ENCODE measurements at regions not wholly inside any gene's neighbourhood (a gene's known extent, or its start where the extent isn't known, plus 50 kb on each side); places are given as distances from the start of the nearest gene placed in this dataset.

- Histone ChIP-seq H2AFZ (no peak overlapping the region), H4K20me1 (ENCODE audit: insufficient read depth, poor library complexity, severe bottlenecking) (no peaks in the 10 kb centered on the region), H3K36me3 (replicated peaks; ENCODE audit: insufficient read depth, low read depth) (no peaks in the 10 kb centered on the region), H3K79me2 (no peaks in the 10 kb centered on the region), H3K27ac (no peak overlapping the region), H3K4me1 (ENCODE audit: insufficient read depth) (no peaks in the 10 kb centered on the region), H3K4me3 (no peak overlapping the region), H3K9me2 (replicated peaks; ENCODE audit: insufficient read depth) (no peaks in the 10 kb centered on the region), H3K4me2 (no peak overlapping the region), H3K9me3 (ENCODE audit: low read depth) (no peaks in the 10 kb centered on the region), H3K27me3 (no peaks in the 10 kb centered on the region)
- no peak for DNase-seq (ENCODE audit: low spot score)
- WGBS (ENCODE audit: low lambda C conversion rate, missing lambda C conversion rate), result 76% methylated on average over 1 of the region's 1 CpG
- no peak for TF ChIP-seq EZH2 (IDR thresholded peaks at IDR 0.05; ENCODE audit: borderline replicate concordance)
- no peak for TF ChIP-seq EZH2phosphoT487 (IDR thresholded peaks at IDR 0.05; ENCODE audit: low read depth, severe bottlenecking, unreplicated experiment)
- TF ChIP-seq, protein P1, sequence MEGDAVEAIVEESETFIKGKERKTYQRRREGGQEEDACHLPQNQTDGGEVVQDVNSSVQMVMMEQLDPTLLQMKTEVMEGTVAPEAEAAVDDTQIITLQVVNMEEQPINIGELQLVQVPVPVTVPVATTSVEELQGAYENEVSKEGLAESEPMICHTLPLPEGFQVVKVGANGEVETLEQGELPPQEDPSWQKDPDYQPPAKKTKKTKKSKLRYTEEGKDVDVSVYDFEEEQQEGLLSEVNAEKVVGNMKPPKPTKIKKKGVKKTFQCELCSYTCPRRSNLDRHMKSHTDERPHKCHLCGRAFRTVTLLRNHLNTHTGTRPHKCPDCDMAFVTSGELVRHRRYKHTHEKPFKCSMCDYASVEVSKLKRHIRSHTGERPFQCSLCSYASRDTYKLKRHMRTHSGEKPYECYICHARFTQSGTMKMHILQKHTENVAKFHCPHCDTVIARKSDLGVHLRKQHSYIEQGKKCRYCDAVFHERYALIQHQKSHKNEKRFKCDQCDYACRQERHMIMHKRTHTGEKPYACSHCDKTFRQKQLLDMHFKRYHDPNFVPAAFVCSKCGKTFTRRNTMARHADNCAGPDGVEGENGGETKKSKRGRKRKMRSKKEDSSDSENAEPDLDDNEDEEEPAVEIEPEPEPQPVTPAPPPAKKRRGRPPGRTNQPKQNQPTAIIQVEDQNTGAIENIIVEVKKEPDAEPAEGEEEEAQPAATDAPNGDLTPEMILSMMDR (IDR thresholded peaks at IDR 0.05; ENCODE audit: poor library complexity), result no peak
Measured at GRCh38 chr4:59535541-59535940, 1664.6 kb upstream of the ADGRL3 start.

GRCh38 chr4:59536428-59536827 lies 1663.7 kb upstream of the ADGRL3 start:
- Histone ChIP-seq H3K79me2 (no peaks in the 10 kb centered on the region), H3K4me3 (no peak overlapping the region), H3K4me2 (no peak overlapping the region), H3K27ac (no peak overlapping the region), H3K9me3 (ENCODE audit: low read depth) (no peaks in the 10 kb centered on the region), H3K27me3 (no peaks in the 10 kb centered on the region), H2AFZ (no peak overlapping the region), H3K9me2 (replicated peaks; ENCODE audit: insufficient read depth) (no peaks in the 10 kb centered on the region), H4K20me1 (ENCODE audit: insufficient read depth, poor library complexity, severe bottlenecking) (no peaks in the 10 kb centered on the region), H3K36me3 (replicated peaks; ENCODE audit: insufficient read depth, low read depth) (no peaks in the 10 kb centered on the region), H3K4me1 (ENCODE audit: insufficient read depth) (no peaks in the 10 kb centered on the region)
- DNase-seq (ENCODE audit: low spot score), result no peak
- TF ChIP-seq EZH2phosphoT487 (IDR thresholded peaks at IDR 0.05; ENCODE audit: low read depth, severe bottlenecking, unreplicated experiment) (no peak), EZH2 (IDR thresholded peaks at IDR 0.05; ENCODE audit: borderline replicate concordance) (no peak)
- TF ChIP-seq, protein P1 (IDR thresholded peaks at IDR 0.05; ENCODE audit: poor library complexity), result no peak
- 85% methylated on average over 3 of the region's 3 CpGs for WGBS (ENCODE audit: low lambda C conversion rate, missing lambda C conversion rate)

DNA sequence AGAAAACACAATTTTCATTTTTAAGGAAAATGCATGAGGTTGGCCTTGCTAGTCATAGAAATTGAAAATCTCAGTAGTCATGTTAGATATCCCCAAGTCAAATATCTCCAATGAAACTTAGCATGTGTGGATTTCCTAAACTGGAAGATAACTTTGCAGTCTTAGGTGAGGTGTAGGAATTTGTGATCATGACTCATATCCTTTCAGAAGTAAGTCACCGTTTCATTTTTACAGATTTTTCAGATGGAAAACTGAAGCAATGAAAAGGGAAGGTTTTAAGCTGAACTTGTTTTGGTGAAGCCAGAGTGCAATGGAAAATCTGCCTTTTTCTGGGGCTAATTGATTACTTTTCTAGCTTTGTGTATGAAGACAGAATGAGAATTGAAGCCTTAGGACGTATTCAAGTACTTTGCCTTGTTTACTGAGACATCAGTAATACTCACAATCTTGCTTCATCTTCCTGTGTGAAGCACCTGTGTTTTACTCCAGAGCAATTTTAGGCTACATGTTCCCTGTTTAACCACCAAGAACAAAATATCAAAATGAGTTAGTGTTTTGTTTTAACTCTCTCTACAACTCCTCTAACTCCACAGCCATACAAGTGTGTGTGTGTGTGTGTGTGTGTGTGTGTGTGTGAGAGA lies 1662.8 kb upstream of the ADGRL3 start:
- no peaks in the 10 kb centered on the region for H4K20me1 ChIP-seq (ENCODE audit: insufficient read depth, poor library complexity, severe bottlenecking)
- H3K4me1 ChIP-seq (ENCODE audit: insufficient read depth), result no peaks in the 10 kb centered on the region
- H3K27ac ChIP-seq, result no peak overlapping the region
- H3K4me2 ChIP-seq, result no peak overlapping the region
- H3K9me3 ChIP-seq (ENCODE audit: low read depth), result no peaks in the 10 kb centered on the region
- H3K27me3 ChIP-seq, result no peaks in the 10 kb centered on the region
- no peak for TF ChIP-seq EZH2phosphoT487 (IDR thresholded peaks at IDR 0.05; ENCODE audit: low read depth, severe bottlenecking, unreplicated experiment)
- TF ChIP-seq, protein P1 (IDR thresholded peaks at IDR 0.05; ENCODE audit: poor library complexity), result no peak
- TF ChIP-seq EZH2 (IDR thresholded peaks at IDR 0.05; ENCODE audit: borderline replicate concordance), result no peak
- no peaks in the 10 kb centered on the region for H3K36me3 ChIP-seq (replicated peaks; ENCODE audit: insufficient read depth, low read depth)
- WGBS (ENCODE audit: low lambda C conversion rate, missing lambda C conversion rate), result 67% methylated on average over 2 of the region's 2 CpGs
- no peak overlapping the region for H3K4me3 ChIP-seq
- H3K79me2 ChIP-seq, result no peaks in the 10 kb centered on the region
- H3K9me2 ChIP-seq (replicated peaks; ENCODE audit: insufficient read depth), result no peaks in the 10 kb centered on the region
- DNase-seq (ENCODE audit: low spot score), result no peak
- H2AFZ ChIP-seq, result no peak overlapping the region

All from hepatocyte (in vitro differentiated cells).